ENCODE measurements at regions not wholly inside any gene's neighbourhood (a gene's known extent, or its start where the extent isn't known, plus 50 kb on each side); places are given as distances from the start of the nearest gene placed in this dataset.

- TF ChIP-seq REST (IDR thresholded peaks at IDR 0.05; ENCODE audit: unreplicated experiment) (no peak), ETS1 (IDR thresholded peaks at IDR 0.05) (no peak), EZH2 (IDR thresholded peaks at IDR 0.05; ENCODE audit: low read depth, unreplicated experiment) (no peak), ZNF114 (CRISPR knock-in tag; IDR thresholded peaks at IDR 0.05) (no peak), ZNF331 (CRISPR knock-in tag; IDR thresholded peaks at IDR 0.05; ENCODE audit: low read depth) (no peak), STAT1 (IDR thresholded peaks at IDR 0.05; ENCODE audit: unreplicated experiment) (no peak)
Observed at GRCh38 chr9:104984948-104985347, 57.0 kb upstream of the ABCA1 start (continued).

- Histone ChIP-seq H3K36me3 (ENCODE audit: insufficient read depth) (no peaks in the 10 kb centered on the region), H3K4me2 (no peak overlapping the region), H3K79me2 (replicated peaks; ENCODE audit: insufficient read depth) (no peaks in the 10 kb centered on the region), H3K9me2 (ENCODE audit: insufficient read depth) (no peaks in the 10 kb centered on the region), H2AFZ (0 out of 2 replicates have a peak overlapping the region, but pooled peaks have one; percentile 23), H3K27ac (ENCODE audit: low read depth) (no peak overlapping the region), H3F3A (replicated peaks; ENCODE audit: low read depth) (no peaks in the 10 kb centered on the region), H3K4me1 (ENCODE audit: insufficient read depth) (peaks cover 7% of the 10 kb centered on the region), H3K4me3 (no peak overlapping the region), H3K27me3 (ENCODE audit: insufficient read depth) (peaks cover 28% of the 10 kb centered on the region), H4K20me1 (replicated peaks; ENCODE audit: insufficient read depth) (no peaks in the 10 kb centered on the region)
- no peak overlapping the region for H3K27ac Mint-ChIP-seq
- no peaks in the 10 kb centered on the region for H3K9me3 Mint-ChIP-seq
- no peak overlapping the region for H3K4me3 Mint-ChIP-seq
- DNase-seq (ENCODE audit: low spot score) (no peak), ATAC-seq (no peak)
- H3K36me3 Mint-ChIP-seq (ENCODE audit: low read depth): no peaks in the 10 kb centered on the region
- peaks cover 16% of the 10 kb centered on the region for H3K27me3 Mint-ChIP-seq (ENCODE audit: insufficient read depth, low read depth, poor library complexity)
- H3K4me1 Mint-ChIP-seq: peaks cover 20% of the 10 kb centered on the region
- TF ChIP-seq EZH2 (IDR thresholded peaks at IDR 0.05; ENCODE audit: low read depth, unreplicated experiment) (no peak), CREB1 (CRISPR knock-in tag; IDR thresholded peaks at IDR 0.05; ENCODE audit: low read depth) (no peak), ZNF462 (CRISPR knock-in tag; IDR thresholded peaks at IDR 0.05) (no peak), REST (IDR thresholded peaks at IDR 0.05; ENCODE audit: unreplicated experiment) (no peak), ZNF114 (CRISPR knock-in tag; IDR thresholded peaks at IDR 0.05) (no peak), ETS1 (IDR thresholded peaks at IDR 0.05) (no peak)
Observed at GRCh38 chr9:104986096-104986495, 58.1 kb upstream of the ABCA1 start.
